HUES64 (cell line): ENCODE measurements at regions not wholly inside any gene's neighbourhood (a gene's known extent, or its start where the extent isn't known, plus 50 kb on each side); places are given as distances from the start of the nearest gene placed in this dataset.

ENCODE experiments used
- H3K27ac ChIP-seq: 2 replicates; pipeline ENCODE4 v1.7.0; 2013; ENCODE audit warnings: low read depth, low read length, inconsistent platforms
- H3K27me3 ChIP-seq: 2 replicates; pipeline ENCODE4 v1.6.1; 2013; ENCODE audit warnings: mild to moderate bottlenecking, low read length; ENCODE audit not compliant: insufficient read depth
- H3K36me3 ChIP-seq: 2 replicates; pipeline ENCODE4 v1.6.1; 2013; ENCODE audit warnings: mild to moderate bottlenecking, low read length; ENCODE audit not compliant: insufficient read depth
- H3K4me1 ChIP-seq: 2 replicates; pipeline ENCODE4 v1.6.1; 2013; ENCODE audit warnings: mild to moderate bottlenecking, low read length, moderate library complexity; ENCODE audit not compliant: insufficient read depth
- H3K4me3 ChIP-seq: 2 replicates; pipeline ENCODE4 v1.5.1; 2013; ENCODE audit warnings: mild to moderate bottlenecking, low read length, moderate library complexity
- H3K9ac ChIP-seq: 2 replicates; pipeline ENCODE4 v1.6.1; 2013; ENCODE audit warnings: mild to moderate bottlenecking, low read depth, low read length
- H3K9me3 ChIP-seq: 2 replicates; pipeline ENCODE4 v1.6.1; 2013; ENCODE audit warnings: low read depth, low read length; ENCODE audit not compliant: insufficient read depth
- WGBS: fragments of 150-250, 120-280 bp; methylation state at CpG from one replicate; pipeline ENCODE4 v1.1.7; 2013; ENCODE audit warnings: missing lambda C conversion rate; 5-methylcytosine and 5-hydroxymethylcytosine counted together

- Histone ChIP-seq H3K27ac (no peak overlapping the region), H3K27me3 (no peaks in the 10 kb centered on the region), H3K9ac (no peak overlapping the region), H3K4me1 (peaks cover 8% of the 10 kb centered on the region; the same call in 1 of the 2 replicates), H3K4me3 (no peak overlapping the region), H3K9me3 (no peaks in the 10 kb centered on the region), H3K36me3 (no peaks in the 10 kb centered on the region)
- 61% methylated on average over 2 of the region's 2 CpGs for WGBS
Observed at GRCh38 chr13:31476753-31477152, 262.6 kb upstream of the RXFP2 start.

- Histone ChIP-seq H3K27me3 (no peaks in the 10 kb centered on the region), H3K4me3 (no peak overlapping the region), H3K9me3 (no peaks in the 10 kb centered on the region), H3K27ac (no peak overlapping the region), H3K36me3 (no peaks in the 10 kb centered on the region), H3K4me1 (peaks cover 8% of the 10 kb centered on the region; the same call in 1 of the 2 replicates), H3K9ac (no peak overlapping the region)
- WGBS: 98% methylated on average over 3 of the region's 3 CpGs
Observed at GRCh38 chr13:31477961-31478360, 261.4 kb upstream of the RXFP2 start.

GRCh38 chr13:31485183-31485582 lies 254.1 kb upstream of the RXFP2 start:
- Histone ChIP-seq H3K27me3 (no peaks in the 10 kb centered on the region), H3K27ac (no peak overlapping the region), H3K9ac (no peak overlapping the region), H3K4me1 (no peaks in the 10 kb centered on the region), H3K4me3 (no peak overlapping the region), H3K36me3 (no peaks in the 10 kb centered on the region), H3K9me3 (no peaks in the 10 kb centered on the region)
- no CpG with 5 or more reads among the region's 2 CpGs for WGBS

- no peaks in the 10 kb centered on the region for H3K36me3 ChIP-seq
- WGBS: 84% methylated on average over 3 of the region's 4 CpGs
- no peak overlapping the region for H3K4me3 ChIP-seq
- no peaks in the 10 kb centered on the region for H3K4me1 ChIP-seq
- H3K27ac ChIP-seq: no peak overlapping the region
- no peak overlapping the region for H3K9ac ChIP-seq
- H3K27me3 ChIP-seq: no peaks in the 10 kb centered on the region
- H3K9me3 ChIP-seq: no peaks in the 10 kb centered on the region
Observed at GRCh38 chr13:31485651-31486051, 253.7 kb upstream of the RXFP2 start.

GRCh38 chr13:31495336-31495735 lies 244.0 kb upstream of the RXFP2 start:
- Histone ChIP-seq H3K27me3 (no peaks in the 10 kb centered on the region), H3K9me3 (peaks cover 12% of the 10 kb centered on the region; the same call in 1 of the 2 replicates), H3K27ac (no peak overlapping the region), H3K36me3 (no peaks in the 10 kb centered on the region), H3K4me3 (no peak overlapping the region), H3K4me1 (no peaks in the 10 kb centered on the region), H3K9ac (no peak overlapping the region)
- WGBS: 97% methylated on average over 4 of the region's 4 CpGs

- Histone ChIP-seq H3K4me1 (no peaks in the 10 kb centered on the region), H3K9ac (no peak overlapping the region)
Observed at GRCh38 chr13:31499274-31499673, 240.1 kb upstream of the RXFP2 start.

GRCh38 chr13:31503626-31504025 lies 235.7 kb upstream of the RXFP2 start:
- peaks cover 7% of the 10 kb centered on the region; the same call in 1 of the 2 replicates for H3K9me3 ChIP-seq
- H3K4me3 ChIP-seq: no peak overlapping the region
- no peaks in the 10 kb centered on the region for H3K27me3 ChIP-seq
- no peaks in the 10 kb centered on the region for H3K4me1 ChIP-seq
- 94% methylated on average over 3 of the region's 3 CpGs for WGBS
- no peaks in the 10 kb centered on the region for H3K36me3 ChIP-seq
- H3K27ac ChIP-seq: no peak overlapping the region
- no peak overlapping the region for H3K9ac ChIP-seq

More at GRCh38 chr13:31499274-31499673, 240.1 kb upstream of the RXFP2 start:
- Histone ChIP-seq H3K36me3 (no peaks in the 10 kb centered on the region), H3K9me3 (peaks cover 12% of the 10 kb centered on the region; the same call in 1 of the 2 replicates), H3K27ac (no peak overlapping the region), H3K4me3 (no peak overlapping the region), H3K27me3 (no peaks in the 10 kb centered on the region)

- Histone ChIP-seq H3K9ac (no peak overlapping the region), H3K27me3 (no peaks in the 10 kb centered on the region), H3K4me3 (no peak overlapping the region), H3K27ac (no peak overlapping the region), H3K4me1 (no peaks in the 10 kb centered on the region), H3K9me3 (no peaks in the 10 kb centered on the region), H3K36me3 (no peaks in the 10 kb centered on the region)
- 100% methylated on average over 2 of the region's 3 CpGs for WGBS
Observed at GRCh38 chr13:31504918-31505317, 234.4 kb upstream of the RXFP2 start.

GRCh38 chr13:31512331-31512730 lies 227.0 kb upstream of the RXFP2 start:
- WGBS: 90% methylated on average over 2 of the region's 3 CpGs
- H3K27ac ChIP-seq: no peak overlapping the region
- no peaks in the 10 kb centered on the region for H3K36me3 ChIP-seq

GRCh38 chr13:31514932-31515331 lies 224.4 kb upstream of the RXFP2 start:
- Histone ChIP-seq H3K9ac (no peak overlapping the region), H3K36me3 (no peaks in the 10 kb centered on the region), H3K27ac (no peak overlapping the region), H3K4me1 (peaks cover 5% of the 10 kb centered on the region; the same call in 1 of the 2 replicates), H3K27me3 (no peaks in the 10 kb centered on the region), H3K4me3 (no peak overlapping the region), H3K9me3 (no peaks in the 10 kb centered on the region)
- 97% methylated on average over 1 of the region's 1 CpG for WGBS

More at GRCh38 chr13:31512331-31512730, 227.0 kb upstream of the RXFP2 start:
- H3K4me3 ChIP-seq: no peak overlapping the region
- no peaks in the 10 kb centered on the region for H3K27me3 ChIP-seq
- no peak overlapping the region for H3K9ac ChIP-seq
- H3K9me3 ChIP-seq: no peaks in the 10 kb centered on the region
- peaks cover 5% of the 10 kb centered on the region; the same call in 1 of the 2 replicates for H3K4me1 ChIP-seq

GRCh38 chr13:31515427-31515826 lies 223.9 kb upstream of the RXFP2 start:
- Histone ChIP-seq H3K9me3 (no peaks in the 10 kb centered on the region), H3K9ac (no peak overlapping the region), H3K36me3 (no peaks in the 10 kb centered on the region), H3K27me3 (no peaks in the 10 kb centered on the region), H3K4me1 (peaks cover 5% of the 10 kb centered on the region; the same call in 1 of the 2 replicates), H3K4me3 (no peak overlapping the region), H3K27ac (no peak overlapping the region)
- WGBS: 100% methylated on average over 1 of the region's 1 CpG

- Histone ChIP-seq H3K9me3 (no peaks in the 10 kb centered on the region), H3K4me1 (peaks cover 14% of the 10 kb centered on the region), H3K27ac (no peak overlapping the region), H3K27me3 (no peaks in the 10 kb centered on the region), H3K36me3 (no peaks in the 10 kb centered on the region), H3K9ac (no peak overlapping the region), H3K4me3 (no peak overlapping the region)
- 95% methylated on average over 3 of the region's 3 CpGs for WGBS
Observed at GRCh38 chr13:31517599-31517998, 221.7 kb upstream of the RXFP2 start.
